Activated naive CD8-positive, alpha-beta T cell treated with anti-CD3 and anti-CD28 coated beads for 36 hours (primary cell): ENCODE measurements at regions not wholly inside any gene's neighbourhood (a gene's known extent, or its start where the extent isn't known, plus 50 kb on each side); places are given as distances from the start of the nearest gene placed in this dataset.
A peak's percentile ranks its signal among the peaks of the same experiment; 100 is the strongest.

Experiments
- DNase-seq: peaks from one replicate; pipeline ENCODE4 v3.0.0; 2021
- H3K27ac Mint-ChIP-seq: one replicate; pipeline ENCODE4 v1.8.0; 2022; ENCODE audit warnings: mild to moderate bottlenecking, moderate library complexity, mixed read lengths
- H3K27me3 Mint-ChIP-seq: one replicate; pipeline ENCODE4 v1.8.0; 2022; ENCODE audit warnings: mild to moderate bottlenecking, mixed read lengths
- H3K36me3 Mint-ChIP-seq: one replicate; pipeline ENCODE4 v1.8.0; 2021; ENCODE audit warnings: mild to moderate bottlenecking, mixed read lengths
- H3K4me1 Mint-ChIP-seq: one replicate; pipeline ENCODE4 v1.8.0; 2021; ENCODE audit warnings: mixed read lengths
- H3K4me3 Mint-ChIP-seq: one replicate; pipeline ENCODE4 v1.8.0; 2022; ENCODE audit warnings: mild to moderate bottlenecking, moderate library complexity, mixed read lengths
- H3K9me3 Mint-ChIP-seq: one replicate; pipeline ENCODE4 v1.8.0; 2022; ENCODE audit warnings: mixed read lengths

- peak overlapping the region; percentile 52 for H3K4me3 Mint-ChIP-seq
- DNase-seq, result no peak
- H3K36me3 Mint-ChIP-seq, result no peaks in the 10 kb centered on the region
- H3K27me3 Mint-ChIP-seq, result peaks cover 13% of the 10 kb centered on the region
- H3K27ac Mint-ChIP-seq, result no peak overlapping the region
- no peaks in the 10 kb centered on the region for H3K9me3 Mint-ChIP-seq
- H3K4me1 Mint-ChIP-seq, result peaks cover 13% of the 10 kb centered on the region
Observed at GRCh38 chrX:39161611-39162255, 360.5 kb downstream of the MID1IP1 start.

GRCh38 chrX:39162322-39162735 lies 361.1 kb downstream of the MID1IP1 start:
- Mint-ChIP-seq H3K27me3 (peaks cover 13% of the 10 kb centered on the region), H3K4me3 (peak overlapping the region; percentile 52), H3K9me3 (no peaks in the 10 kb centered on the region), H3K36me3 (no peaks in the 10 kb centered on the region), H3K27ac (no peak overlapping the region), H3K4me1 (peaks cover 13% of the 10 kb centered on the region)
- peak; percentile 45 for DNase-seq

- H3K4me3 Mint-ChIP-seq, result no peak overlapping the region
- H3K27ac Mint-ChIP-seq, result no peak overlapping the region
- peaks cover 13% of the 10 kb centered on the region for H3K4me1 Mint-ChIP-seq
- H3K9me3 Mint-ChIP-seq, result no peaks in the 10 kb centered on the region
- no peak for DNase-seq
- H3K36me3 Mint-ChIP-seq, result no peaks in the 10 kb centered on the region
- H3K27me3 Mint-ChIP-seq, result peaks cover 13% of the 10 kb centered on the region
Observed at GRCh38 chrX:39163581-39164126, 362.4 kb downstream of the MID1IP1 start.

DNA sequence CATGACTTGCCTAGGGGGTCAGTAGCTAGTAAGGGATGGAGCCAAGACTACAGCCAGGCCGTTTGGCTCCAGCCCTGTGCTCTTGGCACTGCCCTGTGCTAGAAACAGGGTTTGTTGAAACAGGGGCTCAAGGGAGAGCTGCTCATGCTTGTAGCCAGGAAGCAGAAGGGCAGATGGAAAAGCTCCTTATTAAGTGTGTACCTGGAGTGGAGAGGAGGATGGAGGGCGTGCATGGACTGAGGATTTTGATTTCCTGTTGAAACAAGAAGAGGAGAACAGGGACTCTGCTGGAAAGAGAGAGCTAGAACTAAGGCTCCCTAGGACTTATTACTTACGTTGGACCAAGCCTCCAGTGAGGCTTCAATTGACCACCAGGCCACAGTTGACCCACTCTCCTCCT lies 363.0 kb downstream of the MID1IP1 start:
- Mint-ChIP-seq H3K27me3 (peaks cover 13% of the 10 kb centered on the region), H3K4me1 (peaks cover 13% of the 10 kb centered on the region), H3K27ac (no peak overlapping the region), H3K4me3 (no peak overlapping the region), H3K9me3 (no peaks in the 10 kb centered on the region), H3K36me3 (no peaks in the 10 kb centered on the region)
- no peak for DNase-seq

- H3K4me3 Mint-ChIP-seq, result no peak overlapping the region
- H3K27ac Mint-ChIP-seq, result no peak overlapping the region
- DNase-seq, result no peak
- peaks cover 11% of the 10 kb centered on the region for H3K4me1 Mint-ChIP-seq
- peaks cover 13% of the 10 kb centered on the region for H3K27me3 Mint-ChIP-seq
- no peaks in the 10 kb centered on the region for H3K9me3 Mint-ChIP-seq
- H3K36me3 Mint-ChIP-seq, result no peaks in the 10 kb centered on the region
Observed at GRCh38 chrX:39165185-39165584, 363.9 kb downstream of the MID1IP1 start.

- no peak overlapping the region for H3K27ac Mint-ChIP-seq
- H3K27me3 Mint-ChIP-seq, result peaks cover 13% of the 10 kb centered on the region
- no peak overlapping the region for H3K4me3 Mint-ChIP-seq
- H3K36me3 Mint-ChIP-seq, result no peaks in the 10 kb centered on the region
- no peaks in the 10 kb centered on the region for H3K9me3 Mint-ChIP-seq
- H3K4me1 Mint-ChIP-seq, result peaks cover 11% of the 10 kb centered on the region
- DNase-seq, result no peak
Observed at GRCh38 chrX:39165773-39166172, 364.5 kb downstream of the MID1IP1 start.

- Mint-ChIP-seq H3K27ac (no peak overlapping the region), H3K36me3 (no peaks in the 10 kb centered on the region), H3K9me3 (no peaks in the 10 kb centered on the region), H3K4me3 (no peak overlapping the region), H3K4me1 (peaks cover 2% of the 10 kb centered on the region), H3K27me3 (peaks cover 3% of the 10 kb centered on the region)
- DNase-seq, result no peak
Observed at GRCh38 chrX:39167791-39168190, 366.5 kb downstream of the MID1IP1 start.

DNA sequence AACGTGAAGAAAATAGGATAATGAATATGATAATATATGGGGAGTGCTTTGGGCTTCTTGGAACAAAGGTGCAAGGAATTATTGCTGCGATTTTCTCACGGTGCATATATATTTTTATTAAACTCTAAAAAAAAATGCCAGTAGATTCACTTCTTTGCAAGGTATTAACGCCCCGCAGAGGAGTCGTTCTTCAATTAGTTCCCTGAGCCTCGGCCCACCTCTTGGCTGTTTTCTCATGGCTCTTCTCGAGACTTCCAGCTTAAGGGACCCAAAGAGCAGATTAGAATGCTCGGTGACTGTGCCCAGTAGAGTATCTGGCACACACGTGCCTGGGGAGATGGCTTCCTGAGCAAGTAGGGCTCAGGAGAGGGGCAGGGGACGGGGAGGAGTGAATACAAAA lies 367.4 kb downstream of the MID1IP1 start:
- no peaks in the 10 kb centered on the region for H3K36me3 Mint-ChIP-seq
- H3K27me3 Mint-ChIP-seq, result no peaks in the 10 kb centered on the region
- no peak overlapping the region for H3K27ac Mint-ChIP-seq
- DNase-seq, result no peak
- no peaks in the 10 kb centered on the region for H3K9me3 Mint-ChIP-seq
- peaks cover under 1% of the 10 kb centered on the region for H3K4me1 Mint-ChIP-seq
- no peak overlapping the region for H3K4me3 Mint-ChIP-seq

DNA sequence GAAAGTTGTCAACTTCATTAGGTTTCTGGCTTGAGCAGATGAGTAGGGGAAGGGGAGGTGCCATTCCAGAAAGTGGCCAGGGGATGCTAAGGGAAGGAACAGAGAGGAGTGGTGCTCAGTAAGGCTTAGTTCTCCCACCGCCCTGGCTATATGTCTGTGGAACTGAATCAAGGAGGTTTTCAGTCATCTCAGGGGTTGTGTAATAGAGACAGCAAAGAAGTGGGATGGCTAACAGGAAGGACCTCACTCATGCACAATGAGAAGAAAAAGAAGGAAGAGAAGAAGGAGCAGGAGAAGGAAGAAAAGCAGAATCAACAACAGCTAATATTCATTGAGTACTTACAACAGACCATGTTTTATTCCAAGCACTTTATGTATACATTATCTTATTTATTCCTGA lies 368.7 kb downstream of the MID1IP1 start:
- H3K27ac Mint-ChIP-seq, result no peak overlapping the region
- no peak overlapping the region for H3K4me3 Mint-ChIP-seq
- DNase-seq, result no peak
- H3K4me1 Mint-ChIP-seq, result peaks cover 8% of the 10 kb centered on the region
- no peaks in the 10 kb centered on the region for H3K27me3 Mint-ChIP-seq
- H3K9me3 Mint-ChIP-seq, result no peaks in the 10 kb centered on the region
- H3K36me3 Mint-ChIP-seq, result no peaks in the 10 kb centered on the region

DNA sequence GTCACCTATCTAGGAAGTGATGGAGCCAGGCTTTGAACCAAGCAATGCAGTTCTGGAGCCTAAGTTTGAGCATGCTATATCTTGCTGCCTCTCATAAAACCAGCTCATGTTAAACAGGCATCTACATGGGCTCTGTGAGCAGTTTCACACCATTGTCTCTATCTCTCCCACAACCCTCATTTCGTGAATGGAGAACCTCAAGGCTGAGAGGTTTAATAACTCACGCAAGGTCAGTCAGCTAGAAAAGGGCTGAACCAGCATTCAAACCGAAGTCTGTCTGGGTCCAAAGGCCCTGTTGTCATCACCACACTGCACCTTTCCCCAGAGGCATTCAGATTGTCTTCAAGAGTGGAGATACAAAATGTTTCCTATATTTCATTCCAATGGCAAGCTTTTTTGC lies 369.2 kb downstream of the MID1IP1 start:
- DNase-seq, result no peak
- Mint-ChIP-seq H3K27ac (no peak overlapping the region), H3K9me3 (no peaks in the 10 kb centered on the region), H3K36me3 (no peaks in the 10 kb centered on the region), H3K4me1 (peaks cover 9% of the 10 kb centered on the region), H3K27me3 (no peaks in the 10 kb centered on the region), H3K4me3 (no peak overlapping the region)

DNA sequence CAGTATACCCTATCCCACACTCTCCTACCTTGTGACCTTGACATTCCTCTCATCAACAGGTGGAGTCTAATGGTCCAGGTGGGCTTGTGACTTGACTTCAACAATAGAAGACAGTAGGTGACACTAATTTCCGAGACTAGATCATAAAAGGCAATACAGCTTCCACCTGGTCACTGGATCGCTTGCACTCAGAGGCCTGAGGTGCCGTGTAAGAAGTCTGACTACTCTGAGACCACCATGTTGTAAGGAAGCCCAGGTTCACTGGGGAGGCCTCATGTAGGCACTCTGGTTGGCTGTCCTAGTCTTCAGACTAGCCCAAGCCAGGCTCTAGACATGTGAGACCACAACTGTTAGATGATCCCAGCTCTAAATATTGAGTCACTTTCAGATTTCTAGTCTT lies 370.4 kb downstream of the MID1IP1 start:
- no peak for DNase-seq

DNA sequence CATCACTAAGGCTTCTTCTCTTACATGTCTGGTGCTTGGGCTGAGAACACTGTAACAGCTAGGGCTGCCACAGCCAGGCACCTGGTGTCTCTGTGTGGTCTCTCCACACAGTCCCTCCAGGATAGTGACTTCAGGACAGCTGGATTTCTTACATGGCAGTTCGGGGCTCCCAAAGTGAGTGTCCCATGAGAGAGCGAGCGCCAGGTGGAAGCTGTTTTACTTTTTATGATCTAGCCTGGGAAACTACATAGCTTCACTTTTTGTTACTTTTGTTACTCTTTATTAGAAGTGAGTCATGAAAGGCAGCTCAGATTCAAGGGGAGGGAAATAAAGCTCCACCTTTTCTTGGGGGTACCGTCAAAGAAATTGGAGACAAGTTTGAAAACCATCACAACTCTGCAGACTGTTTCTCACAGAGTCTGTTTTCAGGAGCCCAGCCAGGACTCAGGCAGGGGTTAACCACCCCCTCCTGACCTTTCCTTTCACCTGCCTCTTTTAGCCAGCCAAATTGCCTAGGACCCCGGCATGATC lies 373.0 kb downstream of the MID1IP1 start:
- Mint-ChIP-seq H3K4me1 (peaks cover 17% of the 10 kb centered on the region), H3K9me3 (no peaks in the 10 kb centered on the region), H3K27ac (peak overlapping the region; percentile 88), H3K27me3 (no peaks in the 10 kb centered on the region), H3K4me3 (peak overlapping the region; percentile 48), H3K36me3 (no peaks in the 10 kb centered on the region)
- no peak for DNase-seq

More for the DNA sequence above, 370.4 kb downstream of the MID1IP1 start:
- no peaks in the 10 kb centered on the region for H3K9me3 Mint-ChIP-seq
- no peak overlapping the region for H3K27ac Mint-ChIP-seq
- H3K36me3 Mint-ChIP-seq, result no peaks in the 10 kb centered on the region
- H3K4me3 Mint-ChIP-seq, result no peak overlapping the region
- peaks cover 17% of the 10 kb centered on the region for H3K4me1 Mint-ChIP-seq
- H3K27me3 Mint-ChIP-seq, result no peaks in the 10 kb centered on the region

- Mint-ChIP-seq H3K27me3 (no peaks in the 10 kb centered on the region), H3K4me1 (peaks cover 17% of the 10 kb centered on the region), H3K9me3 (no peaks in the 10 kb centered on the region), H3K4me3 (peak overlapping the region; percentile 48), H3K36me3 (no peaks in the 10 kb centered on the region), H3K27ac (peak overlapping the region; percentile 88)
- DNase-seq, result peak; percentile 44
Observed at GRCh38 chrX:39174772-39175417, 373.6 kb downstream of the MID1IP1 start.

DNA sequence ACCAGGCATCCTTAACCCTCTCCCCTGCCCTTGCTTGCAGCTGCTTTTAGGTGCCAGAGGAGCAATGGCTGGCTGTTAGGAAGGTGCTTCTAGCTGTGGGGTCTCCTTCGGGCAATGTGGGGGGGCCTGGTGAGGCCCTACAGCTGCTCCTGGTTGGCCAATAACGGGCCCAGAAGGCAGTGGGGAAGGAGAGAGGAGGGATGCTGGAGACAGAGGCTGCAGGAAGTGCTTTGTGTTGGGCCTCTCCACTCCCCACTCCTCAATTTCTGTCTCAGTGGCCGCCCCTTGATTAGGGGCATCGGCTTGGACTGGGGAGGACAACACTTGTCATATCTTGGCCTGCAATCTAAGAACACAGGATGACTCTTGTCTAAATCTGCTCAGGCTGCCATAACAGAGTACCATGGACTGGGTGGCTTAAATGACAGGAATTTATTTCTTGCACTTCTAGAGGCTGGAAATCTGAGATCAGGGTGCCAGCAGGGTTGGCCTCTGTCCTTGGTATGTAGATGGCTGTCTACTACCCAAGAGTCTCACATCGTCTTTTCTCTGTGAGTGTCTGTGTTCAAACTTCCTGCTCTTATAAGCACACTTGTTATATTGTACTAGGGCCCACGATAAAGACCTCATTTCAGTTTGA lies 374.3 kb downstream of the MID1IP1 start:
- H3K36me3 Mint-ChIP-seq, result no peaks in the 10 kb centered on the region
- H3K27ac Mint-ChIP-seq, result peak overlapping the region; percentile 88
- peak overlapping the region; percentile 48 for H3K4me3 Mint-ChIP-seq
- no peak for DNase-seq
- H3K4me1 Mint-ChIP-seq, result peaks cover 17% of the 10 kb centered on the region
- H3K27me3 Mint-ChIP-seq, result no peaks in the 10 kb centered on the region
- no peaks in the 10 kb centered on the region for H3K9me3 Mint-ChIP-seq

DNA sequence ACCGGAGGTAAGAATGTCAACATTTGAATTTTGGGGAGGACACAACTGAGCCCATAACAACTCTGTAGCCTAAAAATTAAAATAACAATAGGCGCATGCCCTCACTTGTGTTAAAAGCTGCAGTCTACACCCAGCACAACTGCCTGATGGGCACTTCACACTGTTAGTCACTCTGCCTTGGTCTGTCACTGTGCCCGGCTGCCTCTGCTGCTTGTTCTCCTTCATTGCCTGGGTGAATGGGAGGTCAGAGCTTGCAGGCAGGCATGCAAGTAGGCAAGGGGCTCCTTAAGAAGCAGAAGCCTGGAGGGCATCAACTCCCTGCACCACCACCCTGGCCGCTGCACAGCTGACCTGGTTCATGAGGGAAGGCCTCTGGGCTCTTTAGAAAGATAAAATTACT lies 374.8 kb downstream of the MID1IP1 start:
- Mint-ChIP-seq H3K27ac (peak overlapping the region; percentile 88), H3K27me3 (no peaks in the 10 kb centered on the region), H3K4me3 (no peak overlapping the region), H3K36me3 (peaks cover 3% of the 10 kb centered on the region), H3K9me3 (no peaks in the 10 kb centered on the region), H3K4me1 (peaks cover 17% of the 10 kb centered on the region)
- DNase-seq, result no peak
